ENCODE measurements at regions not wholly inside any gene's neighbourhood (a gene's known extent, or its start where the extent isn't known, plus 50 kb on each side); places are given as distances from the start of the nearest gene placed in this dataset.
"Not testable (repeated sequence)": the region's sequence is repeated elsewhere in the genome, so short reads cannot be mapped to it uniquely, and the experiment has no call there.

- not testable (repeated sequence) for TF ChIP-seq CTCF (IDR thresholded peaks at IDR 0.05); POLR2A (IDR thresholded peaks at IDR 0.05); POLR2AphosphoS5 (IDR thresholded peaks at IDR 0.05; ENCODE audit: insufficient read depth in 1 of 2, low read depth in 1 of 2)
Observed at GRCh38 chr15:31207861-31208260, 106.3 kb upstream of the TRPM1 start.
